ENCODE measurements at regions not wholly inside any gene's neighbourhood (a gene's known extent, or its start where the extent isn't known, plus 50 kb on each side); places are given as distances from the start of the nearest gene placed in this dataset.
A peak's percentile ranks its signal among the peaks of the same experiment; 100 is the strongest.

DNA sequence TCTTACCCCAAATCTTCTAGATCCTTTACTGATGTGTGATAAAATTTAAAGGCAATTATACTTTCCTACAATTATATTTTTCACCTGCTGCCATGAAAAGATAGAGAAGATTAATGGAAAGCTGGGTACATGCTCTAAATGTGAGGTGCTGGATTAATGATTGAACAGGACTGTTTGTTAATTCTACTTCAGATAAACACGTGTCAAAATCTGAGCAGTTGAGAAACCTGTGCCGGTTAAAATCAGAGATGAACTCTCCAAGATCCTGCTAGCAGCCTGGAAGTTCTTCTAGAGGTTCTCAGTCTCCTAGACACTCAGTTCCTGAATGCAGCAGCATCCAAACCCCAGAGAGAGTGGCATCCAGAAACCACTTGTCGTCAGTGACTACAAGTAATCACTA lies 69.2 kb downstream of the INHBA start:
- Histone ChIP-seq H3K18ac (ENCODE audit: low read depth in 1 of 2, low read length in 2 of 2) (no peak overlapping the region), H4K8ac (ENCODE audit: low read length) (no peak overlapping the region), H3K4me2 (ENCODE audit: low read length, poor library complexity, severe bottlenecking) (no peak overlapping the region), H3K27ac (ENCODE audit: low read length, poor library complexity, severe bottlenecking) (no peak overlapping the region), H3K27me3 (ENCODE audit: control insufficient read depth in 1 of 2, insufficient read depth in 1 of 2, low read length in 2 of 2) (no peaks in the 10 kb centered on the region), H2AFZ (ENCODE audit: low read depth, low read length) (no peak overlapping the region), H2BK5ac (ENCODE audit: low read depth, low read length, poor library complexity, severe bottlenecking) (no peak overlapping the region), H3K14ac (ENCODE audit: low read length in 2 of 2) (no peak overlapping the region), H3K23ac (ENCODE audit: low read length in 2 of 2) (no peak overlapping the region), H3K36me3 (ENCODE audit: control insufficient read depth in 1 of 2, insufficient read depth in 2 of 2, low read depth in 1 of 2, low read length in 2 of 2) (no peaks in the 10 kb centered on the region), H3K9me3 (ENCODE audit: control insufficient read depth, low read length) (no peaks in the 10 kb centered on the region), H3K4me3 (ENCODE audit: insufficient read depth in 1 of 2, low read depth in 1 of 2, low read length in 2 of 2) (no peak overlapping the region), H2AK5ac (ENCODE audit: low read length, severe bottlenecking) (no peak overlapping the region), H2BK15ac (ENCODE audit: low read depth, poor library complexity, severe bottlenecking) (no peak overlapping the region), H2BK12ac (ENCODE audit: low read length in 2 of 2) (no peak overlapping the region), H2BK120ac (ENCODE audit: low read depth, low read length) (no peak overlapping the region), H3K79me1 (replicated peaks; ENCODE audit: low read length, poor library complexity, severe bottlenecking) (no peaks in the 10 kb centered on the region), H3K4ac (ENCODE audit: low read depth in 1 of 2, low read length in 2 of 2) (no peak overlapping the region), H3K9ac (ENCODE audit: low read length) (no peak overlapping the region), H3K4me1 (ENCODE audit: control insufficient read depth, insufficient read depth, low read depth, low read length) (no peaks in the 10 kb centered on the region), H4K91ac (ENCODE audit: low read length) (no peak overlapping the region)
- DNase-seq, result no peak
- 85% methylated on average over 3 of the region's 3 CpGs for WGBS

DNA sequence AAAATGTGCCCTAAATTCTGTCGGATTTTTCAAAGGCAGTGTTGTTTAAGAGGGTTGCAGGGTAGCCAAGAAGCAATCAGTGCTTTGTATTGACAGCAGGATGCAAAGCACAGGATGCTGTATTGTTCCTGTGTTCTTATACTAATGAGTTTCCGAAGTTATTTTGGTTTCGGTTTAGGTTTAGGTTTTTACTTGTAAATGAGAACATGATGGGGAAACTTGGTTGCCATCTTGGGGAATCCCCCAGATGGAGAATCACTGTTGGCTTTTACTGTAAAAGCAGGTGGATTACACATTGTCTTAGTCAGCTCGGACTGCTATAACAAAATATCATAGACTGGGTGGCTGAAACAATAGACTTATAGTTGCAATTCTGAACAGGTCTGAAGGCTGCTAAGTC lies 72.1 kb downstream of the INHBA start:
- Histone ChIP-seq H3K9ac (ENCODE audit: low read length) (no peak overlapping the region), H3K27ac (ENCODE audit: low read length, poor library complexity, severe bottlenecking) (no peak overlapping the region), H3K18ac (ENCODE audit: low read depth in 1 of 2, low read length in 2 of 2) (no peak overlapping the region), H3K23ac (ENCODE audit: low read length in 2 of 2) (no peak overlapping the region), H3K27me3 (ENCODE audit: control insufficient read depth in 1 of 2, insufficient read depth in 1 of 2, low read length in 2 of 2) (no peaks in the 10 kb centered on the region), H2BK5ac (ENCODE audit: low read depth, low read length, poor library complexity, severe bottlenecking) (no peak overlapping the region), H3K4me1 (ENCODE audit: control insufficient read depth, insufficient read depth, low read depth, low read length) (no peaks in the 10 kb centered on the region), H3K36me3 (ENCODE audit: control insufficient read depth in 1 of 2, insufficient read depth in 2 of 2, low read depth in 1 of 2, low read length in 2 of 2) (no peaks in the 10 kb centered on the region), H3K9me3 (ENCODE audit: control insufficient read depth, low read length) (no peaks in the 10 kb centered on the region), H2BK12ac (ENCODE audit: low read length in 2 of 2) (no peak overlapping the region), H2BK120ac (ENCODE audit: low read depth, low read length) (no peak overlapping the region), H2AK5ac (ENCODE audit: low read length, severe bottlenecking) (no peak overlapping the region), H3K79me1 (replicated peaks; ENCODE audit: low read length, poor library complexity, severe bottlenecking) (no peaks in the 10 kb centered on the region), H2BK15ac (ENCODE audit: low read depth, poor library complexity, severe bottlenecking) (no peak overlapping the region), H3K4ac (ENCODE audit: low read depth in 1 of 2, low read length in 2 of 2) (no peak overlapping the region), H4K8ac (ENCODE audit: low read length) (no peak overlapping the region), H4K91ac (ENCODE audit: low read length) (no peak overlapping the region), H3K4me3 (ENCODE audit: insufficient read depth in 1 of 2, low read depth in 1 of 2, low read length in 2 of 2) (no peak overlapping the region), H3K4me2 (ENCODE audit: low read length, poor library complexity, severe bottlenecking) (no peak overlapping the region), H3K14ac (ENCODE audit: low read length in 2 of 2) (no peak overlapping the region), H2AFZ (ENCODE audit: low read depth, low read length) (no peak overlapping the region)
- 78% methylated on average over 4 of the region's 4 CpGs for WGBS
- no peak for DNase-seq

DNA sequence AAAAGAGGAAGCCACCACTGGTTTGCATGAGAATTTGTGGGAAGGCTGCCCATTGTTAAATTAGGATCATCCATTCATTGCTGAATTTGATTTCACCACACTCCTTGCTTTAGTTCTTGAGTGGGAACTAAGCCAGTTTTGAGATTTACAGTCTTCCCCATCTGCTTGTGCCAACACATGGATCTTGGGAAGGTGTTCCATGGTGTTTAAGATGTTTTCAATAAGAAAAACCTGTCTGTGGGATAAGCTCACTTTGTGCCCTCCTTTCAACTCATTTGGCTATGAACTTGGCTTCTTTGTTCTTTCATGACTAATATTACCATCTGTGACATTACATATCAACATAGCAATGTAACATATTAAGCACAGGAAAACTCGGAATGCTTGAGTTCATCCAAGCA lies 73.2 kb downstream of the INHBA start:
- Histone ChIP-seq H4K8ac (ENCODE audit: low read length) (no peak overlapping the region), H3K4me2 (ENCODE audit: low read length, poor library complexity, severe bottlenecking) (no peak overlapping the region), H3K4me3 (ENCODE audit: insufficient read depth in 1 of 2, low read depth in 1 of 2, low read length in 2 of 2) (no peak overlapping the region), H2AK5ac (ENCODE audit: low read length, severe bottlenecking) (no peak overlapping the region), H3K27me3 (ENCODE audit: control insufficient read depth in 1 of 2, insufficient read depth in 1 of 2, low read length in 2 of 2) (no peaks in the 10 kb centered on the region), H2BK12ac (ENCODE audit: low read length in 2 of 2) (no peak overlapping the region), H3K9ac (ENCODE audit: low read length) (no peak overlapping the region), H2AFZ (ENCODE audit: low read depth, low read length) (no peak overlapping the region), H2BK15ac (ENCODE audit: low read depth, poor library complexity, severe bottlenecking) (no peak overlapping the region), H2BK5ac (ENCODE audit: low read depth, low read length, poor library complexity, severe bottlenecking) (no peak overlapping the region), H2BK120ac (ENCODE audit: low read depth, low read length) (no peak overlapping the region), H3K4me1 (ENCODE audit: control insufficient read depth, insufficient read depth, low read depth, low read length) (no peaks in the 10 kb centered on the region), H3K23ac (ENCODE audit: low read length in 2 of 2) (no peak overlapping the region), H4K91ac (ENCODE audit: low read length) (no peak overlapping the region), H3K14ac (ENCODE audit: low read length in 2 of 2) (no peak overlapping the region), H3K36me3 (ENCODE audit: control insufficient read depth in 1 of 2, insufficient read depth in 2 of 2, low read depth in 1 of 2, low read length in 2 of 2) (no peaks in the 10 kb centered on the region), H3K27ac (ENCODE audit: low read length, poor library complexity, severe bottlenecking) (no peak overlapping the region), H3K18ac (ENCODE audit: low read depth in 1 of 2, low read length in 2 of 2) (no peak overlapping the region), H3K4ac (ENCODE audit: low read depth in 1 of 2, low read length in 2 of 2) (no peak overlapping the region), H3K9me3 (ENCODE audit: control insufficient read depth, low read length) (no peaks in the 10 kb centered on the region), H3K79me1 (replicated peaks; ENCODE audit: low read length, poor library complexity, severe bottlenecking) (no peaks in the 10 kb centered on the region)
- DNase-seq, result no peak
- 90% methylated on average over 1 of the region's 1 CpG for WGBS

DNA sequence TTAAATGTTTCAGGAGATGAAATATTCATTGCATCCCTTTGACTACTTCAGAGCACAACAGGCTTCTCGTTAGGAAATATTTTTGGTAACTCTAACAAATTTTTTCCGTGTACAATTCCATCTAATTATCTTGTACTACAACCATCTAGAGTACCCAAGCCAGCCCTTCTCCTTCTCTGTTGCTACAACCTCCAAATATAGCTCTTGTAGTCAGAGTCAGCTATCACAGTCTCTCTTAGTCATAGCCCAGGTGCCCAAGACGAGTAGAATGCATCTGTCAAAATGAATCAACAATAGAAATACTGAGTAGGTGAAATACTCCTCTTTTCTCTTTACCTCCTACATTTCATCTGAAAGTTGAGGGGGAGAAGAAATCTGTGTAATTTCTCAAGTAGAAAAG lies 74.0 kb downstream of the INHBA start:
- Histone ChIP-seq H3K36me3 (ENCODE audit: control insufficient read depth in 1 of 2, insufficient read depth in 2 of 2, low read depth in 1 of 2, low read length in 2 of 2) (no peaks in the 10 kb centered on the region), H3K27me3 (ENCODE audit: control insufficient read depth in 1 of 2, insufficient read depth in 1 of 2, low read length in 2 of 2) (no peaks in the 10 kb centered on the region), H3K79me1 (replicated peaks; ENCODE audit: low read length, poor library complexity, severe bottlenecking) (no peaks in the 10 kb centered on the region), H3K4me3 (ENCODE audit: insufficient read depth in 1 of 2, low read depth in 1 of 2, low read length in 2 of 2) (no peak overlapping the region), H2AFZ (ENCODE audit: low read depth, low read length) (no peak overlapping the region), H3K14ac (ENCODE audit: low read length in 2 of 2) (no peak overlapping the region), H2BK12ac (ENCODE audit: low read length in 2 of 2) (no peak overlapping the region), H3K9ac (ENCODE audit: low read length) (no peak overlapping the region), H3K4me1 (ENCODE audit: control insufficient read depth, insufficient read depth, low read depth, low read length) (no peaks in the 10 kb centered on the region), H3K9me3 (ENCODE audit: control insufficient read depth, low read length) (no peaks in the 10 kb centered on the region), H2AK5ac (ENCODE audit: low read length, severe bottlenecking) (no peak overlapping the region), H3K4ac (ENCODE audit: low read depth in 1 of 2, low read length in 2 of 2) (no peak overlapping the region), H3K18ac (ENCODE audit: low read depth in 1 of 2, low read length in 2 of 2) (no peak overlapping the region), H2BK120ac (ENCODE audit: low read depth, low read length) (no peak overlapping the region), H3K27ac (ENCODE audit: low read length, poor library complexity, severe bottlenecking) (peak overlapping the region; percentile 14), H4K8ac (ENCODE audit: low read length) (no peak overlapping the region), H4K91ac (ENCODE audit: low read length) (no peak overlapping the region), H3K4me2 (ENCODE audit: low read length, poor library complexity, severe bottlenecking) (no peak overlapping the region), H2BK5ac (ENCODE audit: low read depth, low read length, poor library complexity, severe bottlenecking) (no peak overlapping the region), H2BK15ac (ENCODE audit: low read depth, poor library complexity, severe bottlenecking) (no peak overlapping the region), H3K23ac (ENCODE audit: low read length in 2 of 2) (no peak overlapping the region)
- whole genome bisulfite sequencing, result 43% methylated on average over 2 of the region's 3 CpGs
- DNase-seq, result no peak

All from mesenchymal stem cell (in vitro differentiated cells and primary cell).